NCI-H1930 (cell line): ENCODE measurements at regions not wholly inside any gene's neighbourhood (a gene's known extent, or its start where the extent isn't known, plus 50 kb on each side); places are given as distances from the start of the nearest gene placed in this dataset.
"Not testable (repeated sequence)": the region's sequence is repeated elsewhere in the genome, so short reads cannot be mapped to it uniquely, and the experiment has no call there.

Experiments
- DNase-seq, 2 experiments: peaks; one replicate each; lab custom pipeline; 2025; lab: John Stamatoyannopoulos, UW

GRCh38 chr11:23480736-23481135 is 620.5 kb upstream of the CCDC179 start:
- no peak for DNase-seq

DNA sequence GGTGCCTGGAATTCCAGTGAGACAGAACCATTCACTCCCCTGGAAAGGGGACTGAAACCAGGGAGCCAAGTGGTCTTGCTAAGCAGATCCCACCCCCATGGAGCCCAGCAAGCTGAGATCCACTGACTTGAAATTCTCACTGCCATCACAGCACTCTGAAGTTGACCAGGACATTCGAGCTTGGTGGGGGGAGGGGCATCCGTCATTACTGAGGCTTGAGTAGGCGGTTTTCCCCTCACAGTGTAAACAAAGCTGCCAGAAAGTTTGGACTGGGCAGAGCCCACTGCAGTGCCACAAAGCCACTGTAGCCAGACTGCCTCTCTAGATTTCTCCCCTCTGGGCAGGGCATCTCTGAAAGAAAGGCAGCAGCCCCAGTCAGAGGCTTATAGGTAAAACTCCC is 623.9 kb upstream of the CCDC179 start:
- DNase-seq = not testable (repeated sequence)

- not testable (repeated sequence) for DNase-seq
Observed at GRCh38 chr11:23484618-23485017, 624.3 kb upstream of the CCDC179 start.

- DNase-seq = no peak
Observed at GRCh38 chr11:23490557-23491235, 630.4 kb upstream of the CCDC179 start.

GRCh38 chr11:23494981-23495380 is 634.7 kb upstream of the CCDC179 start:
- no peak for DNase-seq

- no peak for DNase-seq
Observed at GRCh38 chr11:23496340-23496739, 636.1 kb upstream of the CCDC179 start.

DNA sequence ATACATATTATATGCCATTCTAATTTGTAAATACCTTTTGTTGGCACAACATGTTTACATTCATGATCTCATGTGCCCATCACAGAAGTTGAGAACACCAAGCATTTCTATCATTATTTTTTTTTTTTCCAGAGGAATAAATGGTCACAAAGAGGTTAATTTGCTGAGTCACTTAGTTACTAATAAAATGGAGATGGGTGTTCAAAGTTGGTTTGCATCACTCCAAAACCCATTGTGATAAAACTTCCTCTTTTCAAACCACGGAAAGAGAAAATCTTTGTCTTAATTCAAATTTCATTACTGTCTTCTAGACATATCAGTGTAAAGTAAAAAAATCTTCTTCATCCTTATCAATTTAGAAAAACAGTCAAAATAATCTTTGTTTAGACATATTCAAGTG is 636.8 kb upstream of the CCDC179 start:
- DNase-seq = no peak

- DNase-seq = no peak
Observed at GRCh38 chr11:23502389-23502788, 642.1 kb upstream of the CCDC179 start.

DNA sequence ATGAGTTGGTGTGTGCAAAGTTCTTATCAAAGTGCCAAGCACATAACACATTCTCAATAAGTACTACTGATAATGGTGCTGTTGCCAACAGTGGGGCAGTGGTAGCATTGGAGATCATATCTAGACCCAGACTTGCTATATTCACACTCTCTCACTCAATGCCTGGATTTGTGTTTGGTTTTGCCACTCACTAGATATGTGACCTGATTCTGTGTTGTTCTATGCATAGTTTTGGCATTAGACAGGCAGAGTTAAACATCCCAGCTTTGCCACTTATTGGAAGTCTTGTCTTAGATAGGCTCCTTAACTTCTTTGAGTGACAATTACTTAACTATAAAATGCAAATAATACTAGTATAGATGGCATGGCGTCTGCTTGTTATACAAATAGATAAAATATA is 642.6 kb upstream of the CCDC179 start:
- DNase-seq = no peak

- no peak for DNase-seq
Observed at GRCh38 chr11:23509023-23509422, 648.7 kb upstream of the CCDC179 start.

GRCh38 chr11:23509821-23510220 is 649.5 kb upstream of the CCDC179 start:
- DNase-seq = no peak

GRCh38 chr11:23519194-23519593 is 658.9 kb upstream of the CCDC179 start:
- DNase-seq = no peak

- DNase-seq = no peak
Observed at GRCh38 chr11:23520226-23520960, 660.1 kb upstream of the CCDC179 start.

DNA sequence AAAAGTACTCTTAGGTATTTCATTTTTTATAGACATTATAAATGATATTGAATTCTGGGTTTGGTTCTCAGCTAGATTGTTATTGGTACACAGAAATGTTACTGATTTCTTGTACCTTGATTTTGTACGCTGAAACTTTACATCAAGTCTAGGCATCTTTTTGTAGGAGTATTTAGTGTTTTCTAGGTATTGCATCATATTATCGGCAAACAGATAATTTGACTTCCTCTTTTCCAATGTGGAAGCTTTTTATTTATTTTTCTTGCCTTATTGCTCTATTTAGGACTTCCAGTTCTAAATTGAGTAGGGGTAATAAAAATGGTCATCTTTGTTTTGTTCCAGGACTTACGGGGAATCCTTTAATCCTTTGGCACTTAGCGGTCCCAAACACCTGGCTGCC is 676.6 kb upstream of the CCDC179 start:
- no peak for DNase-seq

- no peak for DNase-seq
Observed at GRCh38 chr11:23539556-23539955, 679.3 kb upstream of the CCDC179 start.

DNA sequence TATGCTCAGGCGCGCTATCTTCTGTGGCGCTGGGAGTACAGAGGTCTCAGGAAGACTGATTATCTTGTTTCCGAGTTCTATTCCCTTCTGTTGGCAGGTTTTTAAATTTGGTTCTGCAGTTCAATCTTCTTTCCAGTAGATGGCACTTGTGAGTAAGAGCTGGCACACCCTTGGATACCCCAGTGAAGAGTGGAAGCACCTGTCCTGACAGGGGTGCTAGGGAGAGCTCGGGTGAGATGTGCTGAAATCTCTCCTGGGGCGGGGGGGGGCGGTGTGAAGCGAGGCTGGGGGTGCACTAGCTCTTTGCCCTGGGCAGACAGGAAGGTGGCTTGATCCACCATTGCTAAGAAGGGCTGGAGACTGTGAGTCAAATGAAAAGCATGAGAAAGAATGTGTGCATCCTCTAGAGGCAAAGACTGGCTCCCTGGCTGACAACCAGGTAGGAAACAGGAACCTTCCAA is 679.9 kb upstream of the CCDC179 start:
- peak; percentile 29 to 55 for DNase-seq

DNA sequence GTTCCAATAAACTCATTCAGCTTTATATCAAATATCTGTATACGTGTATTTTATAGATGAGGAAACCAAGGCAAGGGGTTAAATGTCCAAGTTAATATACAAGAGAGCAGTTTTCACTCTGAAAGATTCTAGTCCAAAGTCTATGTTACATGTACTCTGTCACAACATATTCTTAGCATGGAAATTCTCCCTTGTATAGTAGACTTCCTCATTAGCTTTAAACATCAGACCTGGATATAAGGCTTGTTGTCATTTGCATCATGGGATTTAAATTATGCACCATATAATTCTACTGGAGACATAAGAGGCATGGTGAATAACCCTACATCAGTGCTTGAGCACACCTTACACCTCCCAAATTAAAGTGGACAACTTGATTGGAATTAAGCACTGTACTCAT is 681.9 kb upstream of the CCDC179 start:
- DNase-seq = no peak

- no peak for DNase-seq
Observed at GRCh38 chr11:23542816-23543215, 682.5 kb upstream of the CCDC179 start.

- no peak for DNase-seq
Observed at GRCh38 chr11:23543651-23544222, 683.5 kb upstream of the CCDC179 start.

DNA sequence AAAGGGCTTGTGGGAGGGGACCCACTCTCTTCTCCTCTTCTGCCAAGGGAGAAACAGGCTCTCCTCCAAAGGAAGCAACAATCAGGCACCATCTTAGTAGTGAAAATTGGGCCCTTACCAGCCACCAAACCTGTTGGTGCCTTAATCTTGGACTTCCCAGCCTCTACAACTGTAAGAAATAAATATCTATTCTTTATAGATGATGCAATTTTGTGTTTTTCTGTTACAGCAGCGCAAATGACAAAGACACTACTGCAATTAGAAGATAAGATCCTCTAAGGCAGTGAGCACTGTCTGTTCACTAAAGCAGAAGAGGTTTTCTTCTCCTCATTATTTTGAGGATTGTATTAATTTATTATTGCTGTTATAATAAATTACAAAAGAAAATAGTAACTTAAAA is 691.4 kb upstream of the CCDC179 start:
- no peak for DNase-seq

GRCh38 chr11:23554002-23554401 is 693.7 kb upstream of the CCDC179 start:
- DNase-seq = no peak

DNA sequence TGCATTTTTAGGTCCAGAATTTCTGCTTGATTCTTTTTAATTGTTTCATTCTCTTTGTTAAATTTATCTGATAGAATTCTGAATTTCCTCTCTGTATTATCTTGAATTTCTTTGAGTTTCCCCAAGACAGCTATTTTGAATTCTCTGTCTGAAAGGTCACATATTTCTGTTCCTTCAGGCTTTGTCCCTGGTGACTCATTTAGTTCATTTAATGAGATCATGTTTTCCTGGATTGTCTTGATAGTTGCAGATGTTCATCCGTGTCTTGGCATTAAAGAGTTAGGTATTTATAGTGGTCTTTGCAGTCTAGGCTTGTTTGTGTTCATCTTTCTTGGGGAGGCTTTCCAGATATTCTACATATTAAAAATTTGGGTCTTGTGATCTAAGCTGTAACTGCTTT is 694.8 kb upstream of the CCDC179 start:
- no peak for DNase-seq

DNA sequence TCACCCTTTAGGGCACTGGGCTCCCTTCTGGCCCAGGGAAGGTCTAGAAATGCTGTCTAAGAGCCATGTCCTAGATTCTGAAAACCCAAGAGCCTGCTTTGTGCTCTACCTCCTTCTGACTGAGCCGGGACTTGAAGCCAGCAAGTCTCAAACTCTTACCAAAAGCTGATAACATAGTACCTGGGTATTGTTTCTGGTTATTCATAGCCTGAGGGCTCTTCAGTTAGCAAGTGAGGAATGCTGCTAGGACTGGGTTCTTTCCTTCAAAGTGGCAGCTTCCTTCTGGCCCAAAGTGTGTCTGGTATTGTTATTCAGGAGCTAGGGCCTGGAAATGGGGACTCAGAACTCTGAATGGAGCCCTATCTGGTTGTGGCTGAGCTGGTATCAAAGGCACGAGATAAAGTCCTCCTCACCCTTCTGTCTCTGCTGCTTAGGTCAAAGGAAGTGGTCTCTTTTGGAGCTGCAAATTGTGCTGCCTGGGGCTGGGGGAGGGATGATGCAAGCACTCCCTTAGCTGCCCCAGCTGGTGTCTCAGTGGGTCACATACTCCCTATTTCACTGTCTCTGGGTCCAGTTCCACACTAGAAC is 696.0 kb upstream of the CCDC179 start:
- DNase-seq = no peak
